ENCODE measurements at regions not wholly inside any gene's neighbourhood (a gene's known extent, or its start where the extent isn't known, plus 50 kb on each side); places are given as distances from the start of the nearest gene placed in this dataset.

- TF ChIP-seq CTCF (IDR thresholded peaks at IDR 0.05), result no peak
These were observed 163.9 kb upstream of the CDK1 start for GRCh38 chr10:60614363-60614762.

- no peak for TF ChIP-seq CTCF (IDR thresholded peaks at IDR 0.05)
These were observed 164.8 kb upstream of the CDK1 start for GRCh38 chr10:60613434-60613833.

GRCh38 chr10:60611291-60611747 is 167.0 kb upstream of the CDK1 start:
- TF ChIP-seq CTCF (IDR thresholded peaks at IDR 0.05), result no peak

- TF ChIP-seq CTCF (IDR thresholded peaks at IDR 0.05), result no peak
These were observed 170.9 kb upstream of the CDK1 start for GRCh38 chr10:60607372-60607771.

- TF ChIP-seq CTCF (IDR thresholded peaks at IDR 0.05), result no peak
These were observed 171.8 kb upstream of the CDK1 start for GRCh38 chr10:60606343-60607080.

GRCh38 chr10:60605476-60605875 is 172.8 kb upstream of the CDK1 start:
- no peak for TF ChIP-seq CTCF (IDR thresholded peaks at IDR 0.05)

- TF ChIP-seq CTCF (IDR thresholded peaks at IDR 0.05), result no peak
These were observed 173.9 kb upstream of the CDK1 start for GRCh38 chr10:60604342-60604741.

- TF ChIP-seq CTCF (IDR thresholded peaks at IDR 0.05), result no peak
These were observed 180.8 kb upstream of the CDK1 start for GRCh38 chr10:60597513-60597912.

Measured in LNCAP (cell line).